Nucleus accumbens (tissue), 56 donors: ENCODE measurements at regions not wholly inside any gene's neighbourhood (a gene's known extent, or its start where the extent isn't known, plus 50 kb on each side); places are given as distances from the start of the nearest gene placed in this dataset.
A peak's percentile ranks its signal among the peaks of the same experiment; 100 is the strongest.

Experiments
- DNase-seq, 56 donors: peaks; one replicate each; lab custom pipeline; 2025; lab: John Stamatoyannopoulos, UW

DNA sequence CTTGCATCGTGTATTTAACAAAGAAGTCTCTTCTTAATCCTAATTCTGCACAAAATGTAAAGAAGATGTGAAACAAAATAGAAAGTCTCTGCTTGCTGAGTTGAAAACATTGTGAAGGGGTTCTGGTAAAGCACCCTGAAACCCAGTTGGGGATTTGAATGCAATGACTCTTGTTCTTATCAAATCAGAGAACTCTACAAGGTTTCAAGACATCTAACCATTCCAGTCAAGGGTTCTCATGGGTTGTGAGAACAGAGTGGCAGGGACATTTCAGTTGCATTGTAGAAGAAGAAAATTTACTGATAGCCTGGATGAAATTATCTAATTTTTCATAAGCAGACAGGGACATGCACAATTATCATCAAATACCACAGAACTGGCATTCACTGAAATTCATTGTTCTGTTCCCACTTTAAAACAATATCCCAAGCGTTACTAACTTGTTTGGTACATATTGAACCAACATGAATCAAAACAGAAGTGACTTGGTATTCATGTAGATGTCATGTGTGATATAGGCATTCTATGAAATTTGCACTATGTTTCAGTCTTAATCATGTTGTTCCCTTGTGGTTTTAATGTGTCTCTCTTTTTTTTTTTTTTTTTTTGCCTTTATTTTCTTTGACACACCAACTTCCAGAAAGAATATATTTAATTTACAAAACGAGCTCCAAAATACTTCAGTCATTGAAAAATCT is 563.3 kb downstream of the IRX1 start:
- DNase-seq, result no peak

DNA sequence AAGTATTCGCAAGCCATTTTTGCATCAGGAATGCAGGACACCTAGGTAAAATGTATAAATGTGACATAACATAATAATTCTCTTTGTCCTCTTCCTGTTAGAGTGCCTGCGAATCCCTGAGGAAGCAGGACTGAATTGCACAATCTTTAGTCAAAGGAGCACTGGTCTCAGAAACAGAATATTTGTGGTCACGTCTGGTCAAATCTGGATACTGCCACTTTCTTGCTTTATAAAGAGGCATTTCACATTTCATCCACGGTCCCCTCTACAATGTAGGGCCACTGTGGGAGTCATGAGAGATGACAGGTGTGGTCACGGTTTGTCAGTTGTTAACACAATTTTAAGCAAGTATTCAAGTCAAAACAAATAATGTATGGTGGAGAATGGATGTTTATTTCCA is 564.0 kb downstream of the IRX1 start:
- DNase-seq, result no peak

- no peak for DNase-seq
Observed at GRCh38 chr5:4164167-4164566, 568.5 kb downstream of the IRX1 start.

GRCh38 chr5:4180703-4181102 is 585.1 kb downstream of the IRX1 start:
- no peak for DNase-seq

DNA sequence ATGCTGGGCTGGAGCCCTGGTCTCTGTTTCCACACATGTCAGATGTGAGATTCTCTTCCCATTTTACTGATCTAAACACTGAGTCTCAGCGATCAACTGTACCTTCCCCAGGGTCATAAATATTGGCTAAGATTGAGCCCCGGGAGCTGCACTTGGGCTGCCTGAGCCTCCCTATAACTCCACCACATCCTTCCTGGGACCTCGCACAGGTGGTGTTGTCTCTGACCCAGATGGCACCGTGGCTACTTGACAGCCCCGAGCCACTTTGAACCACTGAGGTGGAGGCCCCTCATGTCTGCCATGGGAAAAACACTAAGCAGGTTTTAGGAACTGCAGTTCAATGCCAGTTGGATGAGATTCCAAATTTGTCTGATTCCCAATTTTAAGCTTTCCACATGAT is 586.5 kb downstream of the IRX1 start:
- DNase-seq, result no peak

- DNase-seq, result no peak
Observed at GRCh38 chr5:4185127-4185526, 589.5 kb downstream of the IRX1 start.

DNA sequence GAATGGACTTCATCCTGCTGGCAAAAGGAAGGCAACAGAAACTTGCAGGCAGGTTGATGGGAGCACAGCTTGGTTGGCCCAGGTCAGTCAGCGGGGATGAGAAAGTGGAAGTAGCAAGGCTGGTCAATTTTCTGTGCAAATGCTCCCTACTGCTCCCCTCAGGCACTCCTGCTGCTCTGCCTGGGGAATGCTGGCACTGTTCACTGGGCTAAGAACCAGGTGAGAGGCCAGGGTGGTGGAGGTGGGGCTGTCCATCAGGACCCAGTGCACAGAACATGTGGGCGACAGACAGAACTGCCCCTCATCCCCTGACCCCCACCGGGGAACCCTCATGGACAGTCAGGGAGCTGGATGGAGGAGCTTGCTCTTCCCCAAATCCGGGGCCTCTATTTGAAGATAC is 593.1 kb downstream of the IRX1 start:
- DNase-seq, result no peak

DNA sequence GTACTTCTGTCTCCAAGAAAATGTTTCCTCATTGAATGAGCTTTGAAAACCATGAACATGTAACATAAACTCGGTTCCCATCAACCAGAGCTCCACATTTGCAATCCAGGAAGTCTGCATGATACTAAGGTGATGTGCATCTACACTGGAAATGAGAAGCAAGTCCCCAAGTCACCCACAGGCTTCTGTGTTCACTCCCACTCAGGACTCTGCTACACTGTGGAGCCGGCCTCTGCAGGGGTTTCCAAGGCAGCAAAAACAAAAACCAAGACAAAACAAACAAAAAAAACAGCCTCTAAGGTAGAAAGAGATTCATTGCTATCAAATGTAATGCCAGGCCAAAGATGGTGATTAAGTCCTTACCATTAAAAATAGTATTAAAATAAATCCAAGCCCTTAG is 593.7 kb downstream of the IRX1 start:
- no peak for DNase-seq

DNA sequence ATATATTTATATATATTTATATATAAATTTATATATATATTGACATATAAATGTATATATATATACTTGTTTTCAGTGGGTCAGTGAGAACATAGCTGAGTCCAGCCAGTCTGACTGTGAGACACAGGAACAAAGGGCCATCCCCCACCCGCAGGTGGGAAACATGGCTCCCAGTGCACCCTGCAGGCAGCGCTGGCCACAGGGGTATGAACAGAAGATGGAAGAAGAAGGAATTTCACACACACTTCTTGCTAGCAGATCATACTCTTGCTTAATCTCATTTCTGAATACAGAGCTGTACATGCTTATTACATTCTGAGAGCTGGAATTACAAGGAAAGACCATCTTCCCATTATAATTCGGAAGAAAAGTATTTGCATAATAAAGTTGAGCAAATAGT is 595.4 kb downstream of the IRX1 start:
- DNase-seq, result no peak

DNA sequence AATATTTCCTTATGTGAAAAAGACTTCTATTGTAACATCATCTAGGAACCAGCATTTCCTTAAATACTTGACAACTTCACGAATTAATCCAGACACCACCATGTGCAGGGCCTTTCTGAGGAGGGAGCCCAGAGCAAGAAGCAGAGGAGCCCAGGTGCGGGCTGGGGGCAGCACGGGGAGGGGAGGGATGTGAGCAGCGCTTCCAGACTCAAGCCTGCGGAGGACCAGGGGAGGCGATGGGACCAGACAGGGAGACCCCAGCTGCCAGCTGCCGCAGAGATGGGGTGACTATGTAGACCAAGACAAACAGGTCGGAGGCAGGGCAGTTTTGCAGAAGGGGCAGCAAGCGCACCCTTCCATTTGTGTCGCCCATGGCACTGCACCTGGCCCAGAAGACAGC is 596.1 kb downstream of the IRX1 start:
- DNase-seq, result no peak

GRCh38 chr5:4192111-4192510 is 596.5 kb downstream of the IRX1 start:
- DNase-seq, result no peak

DNA sequence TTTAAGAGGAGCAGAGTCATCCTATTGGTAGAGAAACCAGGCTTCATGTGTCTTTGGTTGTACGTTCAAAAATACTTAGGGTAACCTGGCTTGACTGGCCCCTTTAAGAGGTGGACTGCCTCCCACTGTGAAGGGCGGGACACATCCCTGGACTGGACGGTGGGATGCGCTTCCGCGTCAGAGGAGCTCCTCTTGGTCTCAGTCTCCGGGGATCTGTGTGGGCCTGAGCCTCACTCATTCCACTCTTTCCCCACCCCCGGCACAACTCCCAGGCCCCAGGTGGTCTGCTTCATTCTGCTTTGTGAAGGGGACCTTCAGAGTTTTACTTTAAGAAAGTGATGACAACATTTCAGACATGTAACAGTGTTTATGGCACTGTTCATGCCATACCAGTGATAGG is 601.1 kb downstream of the IRX1 start:
- no peak for DNase-seq

DNA sequence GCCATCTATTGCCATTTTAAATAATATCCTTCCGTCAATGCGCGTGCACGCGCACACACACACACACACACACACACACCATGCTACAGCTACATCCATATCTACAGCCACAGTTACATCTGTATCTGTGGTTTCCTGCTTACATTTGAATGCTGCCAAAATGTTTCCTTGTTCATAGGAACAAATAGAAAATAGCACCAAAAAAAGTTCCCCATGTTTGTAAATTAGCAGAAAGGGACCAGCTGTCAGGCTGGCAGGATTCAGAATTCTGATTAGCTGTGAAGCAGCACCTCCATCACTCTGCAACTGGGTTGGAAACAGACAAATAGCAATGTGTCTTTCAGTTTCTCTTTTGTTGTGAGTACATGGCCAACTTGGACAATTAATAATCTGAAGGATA is 601.5 kb downstream of the IRX1 start:
- DNase-seq, result no peak

- DNase-seq, result no peak
Observed at GRCh38 chr5:4198461-4198860, 602.8 kb downstream of the IRX1 start.

GRCh38 chr5:4199049-4199841 is 603.6 kb downstream of the IRX1 start:
- no peak for DNase-seq

- DNase-seq, result no peak
Observed at GRCh38 chr5:4203146-4203545, 607.5 kb downstream of the IRX1 start.

DNA sequence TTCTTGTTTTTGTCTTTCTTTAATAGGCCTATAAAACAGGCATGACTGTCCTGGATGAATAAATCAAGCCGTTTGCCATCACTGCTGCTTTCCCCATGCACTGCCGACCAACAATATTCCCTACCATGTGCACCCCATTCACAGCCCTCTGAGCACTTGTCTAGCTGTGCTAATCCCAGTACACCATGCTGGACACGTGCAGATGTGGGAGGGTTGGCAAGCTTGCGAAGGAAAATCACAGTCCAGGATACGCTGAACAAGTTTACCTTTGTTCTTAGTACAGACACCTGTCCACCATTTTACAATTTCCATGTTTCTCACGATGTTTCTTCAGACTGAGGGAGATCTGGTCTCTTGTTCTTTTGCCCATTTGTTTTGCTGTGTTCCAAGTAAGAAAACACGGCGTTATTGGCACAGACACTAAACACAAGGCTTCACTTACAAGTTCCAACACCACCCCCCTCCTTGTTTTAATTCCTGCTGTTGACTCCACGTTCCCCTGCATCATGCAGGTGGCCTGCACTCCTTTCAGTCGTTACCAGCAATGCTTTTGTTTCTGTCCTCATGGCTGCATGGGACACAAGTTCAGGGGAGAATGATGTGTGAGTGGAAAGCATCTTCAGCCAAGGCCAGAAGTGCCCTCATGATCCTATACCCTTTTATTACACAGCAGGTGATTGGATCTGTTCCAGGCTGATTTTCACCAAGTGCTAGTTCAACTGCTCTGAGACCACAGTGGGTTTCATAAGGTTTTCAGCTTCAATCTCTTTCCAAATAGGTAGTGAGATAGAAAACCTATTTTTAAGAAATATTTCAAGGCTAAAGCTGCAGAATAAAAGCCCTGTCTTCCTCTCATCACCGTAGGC is 608.9 kb downstream of the IRX1 start:
- peak in 1 of 56 donors; percentile 6 for DNase-seq

GRCh38 chr5:4205398-4205797 is 609.8 kb downstream of the IRX1 start:
- DNase-seq, result peak in 3 of 56 donors; percentile 4 to 17 (median 6)

DNA sequence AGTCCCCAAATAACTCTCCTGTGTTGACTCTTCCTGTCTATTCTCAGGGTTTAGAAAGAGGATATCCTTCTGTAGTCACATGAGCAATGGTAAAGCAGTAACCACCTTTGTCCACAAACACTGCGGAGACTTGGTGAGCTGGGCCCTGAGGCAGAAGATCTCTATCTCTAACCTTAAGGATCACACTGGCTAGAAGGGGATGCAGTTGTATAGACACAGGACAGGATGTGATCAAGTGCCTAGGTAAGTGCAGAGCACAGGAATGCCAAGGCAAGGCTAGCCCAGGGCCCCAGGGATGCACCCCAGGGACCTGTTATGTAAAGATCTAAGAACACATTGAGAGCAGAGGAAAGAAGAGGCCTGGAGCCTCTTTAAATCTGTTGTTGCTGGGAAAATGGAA is 610.5 kb downstream of the IRX1 start:
- no peak for DNase-seq

DNA sequence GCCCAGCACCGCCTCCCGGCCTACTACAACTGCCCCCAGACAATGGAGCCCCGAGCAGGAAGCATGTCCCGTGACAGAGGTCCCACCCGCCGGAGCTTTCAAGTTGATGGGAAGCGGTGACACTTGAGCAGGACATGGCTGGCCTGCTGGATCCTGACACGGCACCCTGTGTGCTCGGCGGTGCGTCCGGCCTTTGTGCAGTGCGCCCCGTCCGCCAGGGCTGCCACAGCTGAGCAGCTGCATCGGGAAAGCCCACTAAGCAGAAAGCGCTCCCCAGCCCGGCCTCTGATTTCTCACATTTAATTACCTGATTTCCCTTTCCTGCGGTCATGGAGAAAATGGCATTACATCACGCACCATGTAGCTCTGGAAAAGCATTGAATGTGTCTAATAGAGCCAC is 611.9 kb downstream of the IRX1 start:
- no peak for DNase-seq

GRCh38 chr5:4208537-4208936 is 612.9 kb downstream of the IRX1 start:
- DNase-seq, result no peak
